GM23338 (cell line): ENCODE measurements at regions not wholly inside any gene's neighbourhood (a gene's known extent, or its start where the extent isn't known, plus 50 kb on each side); places are given as distances from the start of the nearest gene placed in this dataset.

Source experiments
- ATAC-seq: fragments of 200-7000 bp; cut with Tn5 transposase; 3 replicates; pipeline ENCODE4 v1.9.1; 2020
- DNase-seq: peaks from one replicate; pipeline ENCODE4 v3.0.0-alpha.2; 2015; ENCODE audit warnings: low spot score
- H2AFZ ChIP-seq: fragments of 200-600 bp; sonication (generic); 2 replicates; pipeline ENCODE4 v1.8.0; 2016; ENCODE audit warnings: antibody characterized with exemption, mild to moderate bottlenecking, moderate library complexity
- H3F3A ChIP-seq: fragments of 200-600 bp; sonication (generic); replicated peaks from 2 replicates; pipeline ENCODE4 v1.8.0; 2017; ENCODE audit warnings: antibody characterized with exemption, mixed run types, low read depth
- H3K27ac ChIP-seq: fragments of 200-600 bp; sonication (generic); 2 replicates; pipeline ENCODE4 v1.6.1; 2016; ENCODE audit warnings: low read depth
- H3K27me3 ChIP-seq: fragments of 200-600 bp; sonication (generic); 2 replicates; pipeline ENCODE4 v1.8.0; 2016; ENCODE audit warnings: mild to moderate bottlenecking, mixed run types, moderate library complexity; ENCODE audit not compliant: insufficient read depth
- H3K36me3 ChIP-seq: fragments of 200-600 bp; sonication (generic); 2 replicates; pipeline ENCODE4 v1.8.0; 2016; ENCODE audit warnings: mild to moderate bottlenecking; ENCODE audit not compliant: insufficient read depth
- H3K4me1 ChIP-seq: fragments of 200-600 bp; sonication (generic); 2 replicates; pipeline ENCODE4 v1.8.0; 2016; ENCODE audit warnings: mild to moderate bottlenecking, moderate library complexity; ENCODE audit not compliant: insufficient read depth
- H3K4me2 ChIP-seq: fragments of 200-600 bp; sonication (generic); 2 replicates; pipeline ENCODE4 v1.7.1; 2017; ENCODE audit warnings: mixed run types
- H3K4me3 ChIP-seq: fragments of 200-600 bp; sonication (generic); 2 replicates; pipeline ENCODE4 v1.6.1; 2016; ENCODE audit warnings: mixed run types
- H3K79me2 ChIP-seq: fragments of 200-600 bp; sonication (generic); replicated peaks from 2 replicates; pipeline ENCODE4 v1.8.0; 2017; ENCODE audit warnings: mild to moderate bottlenecking; ENCODE audit not compliant: insufficient read depth
- H3K9me2 ChIP-seq: fragments of 200-600 bp; sonication (generic); 2 replicates; pipeline ENCODE4 v1.8.0; 2017; ENCODE audit not compliant: insufficient read depth
- H4K20me1 ChIP-seq: fragments of 200-600 bp; sonication (generic); replicated peaks from 2 replicates; pipeline ENCODE4 v1.8.0; 2017; ENCODE audit warnings: mild to moderate bottlenecking; ENCODE audit not compliant: insufficient read depth
- H3K27ac Mint-ChIP-seq: 2 replicates; pipeline ENCODE4 v1.8.0; 2020; ENCODE audit warnings: inconsistent platforms, mild to moderate bottlenecking, moderate library complexity, mixed read lengths
- H3K27me3 Mint-ChIP-seq: 3 replicates; pipeline ENCODE4 v1.8.0; 2022; ENCODE audit warnings: low read depth, mild to moderate bottlenecking, moderate library complexity, mixed read lengths, inconsistent platforms; ENCODE audit not compliant: insufficient read depth, poor library complexity
- H3K36me3 Mint-ChIP-seq: 3 replicates; pipeline ENCODE4 v1.8.0; 2021; ENCODE audit warnings: low read depth, mild to moderate bottlenecking, inconsistent platforms, moderate library complexity, mixed read lengths
- H3K4me1 Mint-ChIP-seq: 3 replicates; pipeline ENCODE4 v1.8.0; 2020; ENCODE audit warnings: mild to moderate bottlenecking, inconsistent platforms, mixed read lengths
- H3K4me3 Mint-ChIP-seq: 3 replicates; pipeline ENCODE4 v1.8.0; 2021; ENCODE audit warnings: moderate library complexity, mild to moderate bottlenecking, inconsistent platforms, mixed read lengths
- H3K9me3 Mint-ChIP-seq: 3 replicates; pipeline ENCODE4 v1.8.0; 2020; ENCODE audit warnings: moderate library complexity, mild to moderate bottlenecking, inconsistent platforms, mixed read lengths
- EZH2 ChIP-seq: fragments of 200-600 bp; sonication (generic); IDR thresholded peaks from one replicate; pipeline ENCODE4 v1.8.0; 2017; ENCODE audit warnings: antibody characterized with exemption, mild to moderate bottlenecking, low read depth; ENCODE audit not compliant: unreplicated experiment
- JUNB ChIP-seq: IDR thresholded peaks from one replicate; pipeline ENCODE4 v1.6.1; 2016; ENCODE audit warnings: antibody characterized with exemption; ENCODE audit not compliant: unreplicated experiment
- NANOG ChIP-seq: IDR thresholded peaks from 2 replicates; pipeline ENCODE4 v1.6.1; 2016; ENCODE audit warnings: antibody characterized with exemption, borderline replicate concordance
- POLR2AphosphoS5 ChIP-seq: IDR thresholded peaks from 2 replicates; pipeline ENCODE4 v1.6.1; 2016; ENCODE audit warnings: antibody characterized with exemption, low read depth
- STAT1 ChIP-seq: IDR thresholded peaks from one replicate; pipeline ENCODE4 v1.6.1; 2016; ENCODE audit warnings: antibody characterized with exemption; ENCODE audit not compliant: unreplicated experiment
- ZNF114 ChIP-seq: fragments of 250-450 bp; sonication (Bioruptor Pico); IDR thresholded peaks from 2 replicates; pipeline ENCODE4 v1.5.0; 2020; ENCODE audit warnings: mild to moderate bottlenecking, moderate library complexity
- ZNF331 ChIP-seq: fragments of 250-450 bp; sonication (Bioruptor Pico); IDR thresholded peaks from 2 replicates; pipeline ENCODE4 v1.5.0; 2020; ENCODE audit warnings: low read depth, mild to moderate bottlenecking, moderate library complexity
- TF ChIP-seq, protein P1 (sequence below): fragments of 250-450 bp; sonication (Bioruptor Pico); IDR thresholded peaks from 2 replicates; pipeline ENCODE4 v1.5.0; 2020; ENCODE audit warnings: mild to moderate bottlenecking, moderate library complexity
- TF ChIP-seq, protein P2 (sequence below), 2 experiments: fragments of 200-600 bp in 1 of 2; sonication (generic) in 1 of 2; conservative IDR thresholded peaks; 2 replicates each; pipeline versions ENCODE4 v1.5.1 to v1.6.1; 2016 to 2017; ENCODE audit warnings: antibody characterized with exemption in 2 of 2, low read depth in 2 of 2, mild to moderate bottlenecking in 2 of 2, moderate library complexity in 1 of 2
- TF ChIP-seq, protein P3 (sequence below): IDR thresholded peaks from one replicate; pipeline ENCODE4 v1.6.1; 2018; ENCODE audit warnings: antibody characterized with exemption; ENCODE audit not compliant: unreplicated experiment

DNA sequence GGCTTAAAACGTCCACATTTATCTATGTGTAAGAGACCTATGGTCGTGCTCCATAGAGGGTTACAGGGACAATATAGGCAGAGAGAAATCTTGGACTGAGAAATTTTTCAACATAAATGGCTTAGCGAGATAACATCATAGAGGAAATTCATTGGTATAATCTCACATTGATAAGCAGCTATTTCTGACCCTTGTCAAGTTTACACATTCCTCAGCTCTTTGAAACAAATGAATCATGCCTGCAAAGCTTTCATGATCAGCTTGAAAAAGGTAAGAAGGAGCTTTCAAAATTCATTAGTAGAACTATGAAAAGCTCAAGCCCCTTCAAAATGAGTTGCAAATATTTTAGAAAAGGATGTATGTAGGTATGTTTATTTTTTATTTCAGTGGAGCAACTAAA, 478.8 kb downstream of the NEBL start:
- H3K9me3 Mint-ChIP-seq: peaks cover 14% of the 10 kb centered on the region
- peaks cover 7% of the 10 kb centered on the region; the same call in 1 of the 2 replicates for H3K4me1 ChIP-seq
- ATAC-seq (no peak), DNase-seq (no peak)
- peak overlapping the region; percentile 86 for H3K27ac Mint-ChIP-seq
- H3F3A ChIP-seq: no peaks in the 10 kb centered on the region
- no peak for TF ChIP-seq ZNF114 (CRISPR knock-in tag)
- no peak for TF ChIP-seq EZH2
- TF ChIP-seq POLR2AphosphoS5: no peak
- TF ChIP-seq, protein P1, sequence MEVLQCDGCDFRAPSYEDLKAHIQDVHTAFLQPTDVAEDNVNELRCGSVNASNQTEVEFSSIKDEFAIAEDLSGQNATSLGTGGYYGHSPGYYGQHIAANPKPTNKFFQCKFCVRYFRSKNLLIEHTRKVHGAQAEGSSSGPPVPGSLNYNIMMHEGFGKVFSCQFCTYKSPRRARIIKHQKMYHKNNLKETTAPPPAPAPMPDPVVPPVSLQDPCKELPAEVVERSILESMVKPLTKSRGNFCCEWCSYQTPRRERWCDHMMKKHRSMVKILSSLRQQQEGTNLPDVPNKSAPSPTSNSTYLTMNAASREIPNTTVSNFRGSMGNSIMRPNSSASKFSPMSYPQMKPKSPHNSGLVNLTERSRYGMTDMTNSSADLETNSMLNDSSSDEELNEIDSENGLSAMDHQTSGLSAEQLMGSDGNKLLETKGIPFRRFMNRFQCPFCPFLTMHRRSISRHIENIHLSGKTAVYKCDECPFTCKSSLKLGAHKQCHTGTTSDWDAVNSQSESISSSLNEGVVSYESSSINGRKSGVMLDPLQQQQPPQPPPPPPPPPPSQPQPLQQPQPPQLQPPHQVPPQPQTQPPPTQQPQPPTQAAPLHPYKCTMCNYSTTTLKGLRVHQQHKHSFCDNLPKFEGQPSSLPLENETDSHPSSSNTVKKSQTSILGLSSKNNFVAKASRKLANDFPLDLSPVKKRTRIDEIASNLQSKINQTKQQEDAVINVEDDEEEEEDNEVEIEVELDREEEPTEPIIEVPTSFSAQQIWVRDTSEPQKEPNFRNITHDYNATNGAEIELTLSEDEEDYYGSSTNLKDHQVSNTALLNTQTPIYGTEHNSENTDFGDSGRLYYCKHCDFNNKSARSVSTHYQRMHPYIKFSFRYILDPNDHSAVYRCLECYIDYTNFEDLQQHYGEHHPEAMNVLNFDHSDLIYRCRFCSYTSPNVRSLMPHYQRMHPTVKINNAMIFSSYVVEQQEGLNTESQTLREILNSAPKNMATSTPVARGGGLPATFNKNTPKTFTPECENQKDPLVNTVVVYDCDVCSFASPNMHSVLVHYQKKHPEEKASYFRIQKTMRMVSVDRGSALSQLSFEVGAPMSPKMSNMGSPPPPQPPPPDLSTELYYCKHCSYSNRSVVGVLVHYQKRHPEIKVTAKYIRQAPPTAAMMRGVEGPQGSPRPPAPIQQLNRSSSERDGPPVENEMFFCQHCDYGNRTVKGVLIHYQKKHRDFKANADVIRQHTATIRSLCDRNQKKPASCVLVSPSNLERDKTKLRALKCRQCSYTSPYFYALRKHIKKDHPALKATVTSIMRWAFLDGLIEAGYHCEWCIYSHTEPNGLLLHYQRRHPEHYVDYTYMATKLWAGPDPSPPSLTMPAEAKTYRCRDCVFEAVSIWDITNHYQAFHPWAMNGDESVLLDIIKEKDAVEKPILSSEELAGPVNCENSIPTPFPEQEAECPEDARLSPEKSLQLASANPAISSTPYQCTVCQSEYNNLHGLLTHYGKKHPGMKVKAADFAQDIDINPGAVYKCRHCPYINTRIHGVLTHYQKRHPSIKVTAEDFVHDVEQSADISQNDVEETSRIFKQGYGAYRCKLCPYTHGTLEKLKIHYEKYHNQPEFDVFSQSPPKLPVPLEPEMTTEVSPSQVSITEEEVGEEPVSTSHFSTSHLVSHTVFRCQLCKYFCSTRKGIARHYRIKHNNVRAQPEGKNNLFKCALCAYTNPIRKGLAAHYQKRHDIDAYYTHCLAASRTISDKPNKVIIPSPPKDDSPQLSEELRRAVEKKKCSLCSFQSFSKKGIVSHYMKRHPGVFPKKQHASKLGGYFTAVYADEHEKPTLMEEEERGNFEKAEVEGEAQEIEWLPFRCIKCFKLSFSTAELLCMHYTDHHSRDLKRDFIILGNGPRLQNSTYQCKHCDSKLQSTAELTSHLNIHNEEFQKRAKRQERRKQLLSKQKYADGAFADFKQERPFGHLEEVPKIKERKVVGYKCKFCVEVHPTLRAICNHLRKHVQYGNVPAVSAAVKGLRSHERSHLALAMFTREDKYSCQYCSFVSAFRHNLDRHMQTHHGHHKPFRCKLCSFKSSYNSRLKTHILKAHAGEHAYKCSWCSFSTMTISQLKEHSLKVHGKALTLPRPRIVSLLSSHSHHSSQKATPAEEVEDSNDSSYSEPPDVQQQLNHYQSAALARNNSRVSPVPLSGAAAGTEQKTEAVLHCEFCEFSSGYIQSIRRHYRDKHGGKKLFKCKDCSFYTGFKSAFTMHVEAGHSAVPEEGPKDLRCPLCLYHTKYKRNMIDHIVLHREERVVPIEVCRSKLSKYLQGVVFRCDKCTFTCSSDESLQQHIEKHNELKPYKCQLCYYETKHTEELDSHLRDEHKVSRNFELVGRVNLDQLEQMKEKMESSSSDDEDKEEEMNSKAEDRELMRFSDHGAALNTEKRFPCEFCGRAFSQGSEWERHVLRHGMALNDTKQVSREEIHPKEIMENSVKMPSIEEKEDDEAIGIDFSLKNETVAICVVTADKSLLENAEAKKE (CRISPR knock-in tag): no peak
- TF ChIP-seq NANOG: no peak
- TF ChIP-seq JUNB: no peak
- TF ChIP-seq ZNF331 (CRISPR knock-in tag): no peak
- H4K20me1 ChIP-seq: no peaks in the 10 kb centered on the region
- H3K4me1 Mint-ChIP-seq: peaks cover 6% of the 10 kb centered on the region
- peak overlapping the region; percentile 45; the same call in 1 of the 2 replicates for H3K4me2 ChIP-seq
- H3K27me3 ChIP-seq: no peaks in the 10 kb centered on the region
- no peak overlapping the region for H3K27ac ChIP-seq
- H3K4me3 Mint-ChIP-seq: no peak overlapping the region
- H3K36me3 Mint-ChIP-seq: peaks cover 7% of the 10 kb centered on the region; the same call in 1 of the 3 replicates
- H3K36me3 ChIP-seq: no peaks in the 10 kb centered on the region
- H3K4me3 ChIP-seq: no peak overlapping the region
- H3K27me3 Mint-ChIP-seq: peaks cover 4% of the 10 kb centered on the region
- 0 out of 2 replicates have a peak, but pooled peaks cover 5% of the 10 kb centered on the region for H3K79me2 ChIP-seq
- no peak overlapping the region for H2AFZ ChIP-seq
- no peaks in the 10 kb centered on the region for H3K9me2 ChIP-seq

DNA sequence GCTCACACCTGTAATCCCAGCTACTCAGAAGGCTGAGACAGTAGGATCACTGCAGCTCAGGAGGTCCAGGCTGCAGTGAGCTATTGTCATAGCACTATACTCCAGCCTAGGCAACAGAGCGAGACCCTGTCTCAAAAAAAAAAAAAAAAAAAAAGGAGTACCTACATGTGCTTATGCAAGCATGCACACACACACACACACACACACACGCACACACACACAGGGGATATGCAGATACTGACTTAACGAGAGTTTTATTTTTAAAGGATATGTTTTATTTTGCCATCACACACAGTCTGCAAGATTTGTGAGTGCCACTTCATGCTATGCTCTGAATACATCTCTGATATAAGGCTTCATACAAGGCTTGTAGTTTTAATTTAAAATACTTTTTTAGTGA, 479.3 kb downstream of the NEBL start:
- H3K4me1 Mint-ChIP-seq: peaks cover 6% of the 10 kb centered on the region
- TF ChIP-seq, protein P2, sequence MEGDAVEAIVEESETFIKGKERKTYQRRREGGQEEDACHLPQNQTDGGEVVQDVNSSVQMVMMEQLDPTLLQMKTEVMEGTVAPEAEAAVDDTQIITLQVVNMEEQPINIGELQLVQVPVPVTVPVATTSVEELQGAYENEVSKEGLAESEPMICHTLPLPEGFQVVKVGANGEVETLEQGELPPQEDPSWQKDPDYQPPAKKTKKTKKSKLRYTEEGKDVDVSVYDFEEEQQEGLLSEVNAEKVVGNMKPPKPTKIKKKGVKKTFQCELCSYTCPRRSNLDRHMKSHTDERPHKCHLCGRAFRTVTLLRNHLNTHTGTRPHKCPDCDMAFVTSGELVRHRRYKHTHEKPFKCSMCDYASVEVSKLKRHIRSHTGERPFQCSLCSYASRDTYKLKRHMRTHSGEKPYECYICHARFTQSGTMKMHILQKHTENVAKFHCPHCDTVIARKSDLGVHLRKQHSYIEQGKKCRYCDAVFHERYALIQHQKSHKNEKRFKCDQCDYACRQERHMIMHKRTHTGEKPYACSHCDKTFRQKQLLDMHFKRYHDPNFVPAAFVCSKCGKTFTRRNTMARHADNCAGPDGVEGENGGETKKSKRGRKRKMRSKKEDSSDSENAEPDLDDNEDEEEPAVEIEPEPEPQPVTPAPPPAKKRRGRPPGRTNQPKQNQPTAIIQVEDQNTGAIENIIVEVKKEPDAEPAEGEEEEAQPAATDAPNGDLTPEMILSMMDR (conservative IDR thresholded peaks at IDR 0.05; ENCODE audit: low read depth in 2 of 2): no peak
- TF ChIP-seq ZNF114 (CRISPR knock-in tag): no peak
- TF ChIP-seq EZH2: no peak
- TF ChIP-seq, protein P3, sequence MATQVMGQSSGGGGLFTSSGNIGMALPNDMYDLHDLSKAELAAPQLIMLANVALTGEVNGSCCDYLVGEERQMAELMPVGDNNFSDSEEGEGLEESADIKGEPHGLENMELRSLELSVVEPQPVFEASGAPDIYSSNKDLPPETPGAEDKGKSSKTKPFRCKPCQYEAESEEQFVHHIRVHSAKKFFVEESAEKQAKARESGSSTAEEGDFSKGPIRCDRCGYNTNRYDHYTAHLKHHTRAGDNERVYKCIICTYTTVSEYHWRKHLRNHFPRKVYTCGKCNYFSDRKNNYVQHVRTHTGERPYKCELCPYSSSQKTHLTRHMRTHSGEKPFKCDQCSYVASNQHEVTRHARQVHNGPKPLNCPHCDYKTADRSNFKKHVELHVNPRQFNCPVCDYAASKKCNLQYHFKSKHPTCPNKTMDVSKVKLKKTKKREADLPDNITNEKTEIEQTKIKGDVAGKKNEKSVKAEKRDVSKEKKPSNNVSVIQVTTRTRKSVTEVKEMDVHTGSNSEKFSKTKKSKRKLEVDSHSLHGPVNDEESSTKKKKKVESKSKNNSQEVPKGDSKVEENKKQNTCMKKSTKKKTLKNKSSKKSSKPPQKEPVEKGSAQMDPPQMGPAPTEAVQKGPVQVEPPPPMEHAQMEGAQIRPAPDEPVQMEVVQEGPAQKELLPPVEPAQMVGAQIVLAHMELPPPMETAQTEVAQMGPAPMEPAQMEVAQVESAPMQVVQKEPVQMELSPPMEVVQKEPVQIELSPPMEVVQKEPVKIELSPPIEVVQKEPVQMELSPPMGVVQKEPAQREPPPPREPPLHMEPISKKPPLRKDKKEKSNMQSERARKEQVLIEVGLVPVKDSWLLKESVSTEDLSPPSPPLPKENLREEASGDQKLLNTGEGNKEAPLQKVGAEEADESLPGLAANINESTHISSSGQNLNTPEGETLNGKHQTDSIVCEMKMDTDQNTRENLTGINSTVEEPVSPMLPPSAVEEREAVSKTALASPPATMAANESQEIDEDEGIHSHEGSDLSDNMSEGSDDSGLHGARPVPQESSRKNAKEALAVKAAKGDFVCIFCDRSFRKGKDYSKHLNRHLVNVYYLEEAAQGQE: no peak
- no peak for TF ChIP-seq STAT1

More for the DNA sequence above, 479.3 kb downstream of the NEBL start:
- peaks cover 7% of the 10 kb centered on the region; the same call in 1 of the 3 replicates for H3K36me3 Mint-ChIP-seq
- ATAC-seq (no peak), DNase-seq (no peak)
- H3K27me3 ChIP-seq: no peaks in the 10 kb centered on the region
- H3K4me3 ChIP-seq: no peak overlapping the region
- H3K9me2 ChIP-seq: no peaks in the 10 kb centered on the region
- H3F3A ChIP-seq: no peaks in the 10 kb centered on the region
- H3K9me3 Mint-ChIP-seq: peaks cover 14% of the 10 kb centered on the region
- peak overlapping the region; percentile 45; the same call in 1 of the 2 replicates for H3K4me2 ChIP-seq
- no peak overlapping the region for H3K27ac ChIP-seq
- peaks cover 7% of the 10 kb centered on the region; the same call in 1 of the 2 replicates for H3K4me1 ChIP-seq
- no peak overlapping the region; the same call in 1 of the 2 replicates for H3K27ac Mint-ChIP-seq
- H3K36me3 ChIP-seq: no peaks in the 10 kb centered on the region
- H3K4me3 Mint-ChIP-seq: no peak overlapping the region
- 0 out of 2 replicates have a peak, but pooled peaks cover 5% of the 10 kb centered on the region for H3K79me2 ChIP-seq
- H2AFZ ChIP-seq: no peak overlapping the region
- no peaks in the 10 kb centered on the region for H4K20me1 ChIP-seq
- peaks cover 4% of the 10 kb centered on the region for H3K27me3 Mint-ChIP-seq
